HCT116 (cell line): ENCODE measurements at regions not wholly inside any gene's neighbourhood (a gene's known extent, or its start where the extent isn't known, plus 50 kb on each side); places are given as distances from the start of the nearest gene placed in this dataset.

Experiments used
- ATAC-seq: fragments of 200-7000 bp; cut with Tn5 transposase; 2 replicates; pipeline ENCODE4 v1.9.1; 2020; ENCODE audit warnings: mild to moderate bottlenecking, moderate library complexity
- BruUV-seq: library from RNA; stranded (reverse); fragments of 400-500 nt; replicated peaks from 2 replicates; lab custom pipeline; 2021; lab: Mats Ljungman, UMichigan
- CTCF ChIA-PET: fragments of 300-600 bp; sonication (Branson Sonifier 250); formaldehyde crosslinking; loops from one replicate; lab custom pipeline; 2021; ENCODE audit warnings: antibody characterized with exemption; lab: Charles Lee
- POLR2A ChIA-PET: fragments of 300-600, 350-600 bp; sonication (Branson Sonifier 250); formaldehyde crosslinking; loops from one replicate; lab custom pipeline; 2021; ENCODE audit warnings: antibody characterized with exemption; lab: Charles Lee
- RAD21 ChIA-PET, 2 experiments: fragments of 300-600 bp; sonication (Branson Sonifier 250); formaldehyde crosslinking; loops; one replicate each; lab custom pipeline; 2023; ENCODE audit warnings: low total read pairs in 2 of 2; ENCODE audit not compliant: uncharacterized antibody in 2 of 2, unreplicated experiment in 2 of 2, low non-redundant PET in 1 of 2; lab: Charles Lee
- DNase-seq: peaks from one replicate; pipeline ENCODE4 v3.0.0-alpha.2; 2010; ENCODE audit warnings: low read depth, low spot score
- H2AFZ ChIP-seq: fragments of 200-600 bp; shearing (Covaris generic), sonication (generic); 2 replicates; pipeline ENCODE4 v1.6.1; 2017; ENCODE audit warnings: low read depth, mixed run types, mixed read lengths, antibody characterized with exemption, low read length; ENCODE audit not compliant: poor library complexity, severe bottlenecking
- H3K27ac ChIP-seq: 2 replicates; pipeline ENCODE4 v1.5.1; 2012; ENCODE audit warnings: low read depth, low read length
- H3K27me3 ChIP-seq: fragments of 200-600 bp; sonication (generic); 2 replicates; pipeline ENCODE4 v1.6.1; 2016; ENCODE audit warnings: mixed run types, low read length, mixed read lengths; ENCODE audit not compliant: insufficient read depth
- H3K36me3 ChIP-seq, 2 experiments: fragments of 200-500 bp in 1 of 2; fragments of 200-600 bp in 1 of 2; sonication (Bioruptor generic) in 1 of 2; sonication (generic) in 1 of 2; 2 replicates each; pipeline versions ENCODE4 v1.5.1 to v1.6.1; 2014 to 2016; ENCODE audit warnings: low read length in 2 of 2, inconsistent platforms in 1 of 2, mixed read lengths in 1 of 2, mixed run types in 1 of 2; ENCODE audit not compliant: insufficient read depth in 2 of 2, control insufficient read depth in 1 of 2
- H3K4me1 ChIP-seq, 2 experiments: fragments of 200-600 bp in 1 of 2; sonication (generic) in 1 of 2; 2 replicates each; pipeline versions ENCODE4 v1.5.1 to v1.6.1; 2012 to 2017; ENCODE audit warnings: low read length in 2 of 2, inconsistent platforms in 1 of 2, mild to moderate bottlenecking in 1 of 2, mixed read lengths in 1 of 2, mixed run types in 1 of 2, moderate library complexity in 1 of 2; ENCODE audit not compliant: insufficient read depth in 2 of 2, control insufficient read depth in 1 of 2
- H3K4me2 ChIP-seq: fragments of 200-600 bp; sonication (generic); 2 replicates; pipeline ENCODE4 v1.6.1; 2017; ENCODE audit warnings: mixed run types, low read length, mixed read lengths
- H3K4me3 ChIP-seq, 2 experiments: fragments of 200-600 bp in 1 of 2; sonication (generic) in 1 of 2; replicated peaks in 1 of 2; 2 replicates each; pipeline ENCODE4 v1.5.1; 2011 to 2016; ENCODE audit warnings: low read length in 2 of 2, control low read depth in 1 of 2, low read depth in 1 of 2, mild to moderate bottlenecking in 1 of 2, mixed read lengths in 1 of 2, mixed run types in 1 of 2
- H3K79me2 ChIP-seq: fragments of 200-600 bp; sonication (generic); 2 replicates; pipeline ENCODE4 v1.6.1; 2017; ENCODE audit warnings: mild to moderate bottlenecking, mixed run types, low read length, moderate library complexity, mixed read lengths; ENCODE audit not compliant: insufficient read depth
- H3K9ac ChIP-seq: fragments of 200-600 bp; sonication (generic); 2 replicates; pipeline ENCODE4 v1.6.1; 2016; ENCODE audit warnings: low read length, mixed read lengths
- H3K9me2 ChIP-seq: fragments of 200-600 bp; sonication (generic), shearing (Covaris generic); 2 replicates; pipeline ENCODE4 v1.6.1; 2017; ENCODE audit warnings: mixed run types, mild to moderate bottlenecking, moderate library complexity; ENCODE audit not compliant: insufficient read depth
- H3K9me3 ChIP-seq, 2 experiments: fragments of 200-500 bp in 1 of 2; fragments of 200-600 bp in 1 of 2; sonication (Bioruptor generic) in 1 of 2; sonication (generic) in 1 of 2; 2 replicates each; pipeline ENCODE4 v1.6.1; 2014 to 2017; ENCODE audit warnings: low read length in 2 of 2, mixed read lengths in 2 of 2, inconsistent platforms in 1 of 2, low read depth in 1 of 2, mild to moderate bottlenecking in 1 of 2, mixed run types in 1 of 2, moderate library complexity in 1 of 2; ENCODE audit not compliant: control insufficient read depth in 1 of 2, insufficient read depth in 1 of 2
- H4K20me1 ChIP-seq: fragments of 200-600 bp; sonication (generic), shearing (Covaris generic); 2 replicates; pipeline ENCODE4 v1.6.1; 2017; ENCODE audit warnings: mixed run types, mild to moderate bottlenecking, moderate library complexity; ENCODE audit not compliant: insufficient read depth
- CTCF ChIP-seq, 3 experiments: fragments of 200-600 bp in 1 of 3; sonication (generic) in 1 of 3; IDR thresholded peaks in 2 of 3; conservative IDR thresholded peaks in 1 of 3; 2 replicates each; pipeline ENCODE4 v1.5.1; 2012 to 2017; ENCODE audit warnings: low read depth in 2 of 3, low read length in 2 of 3, antibody characterized with exemption in 1 of 3, borderline replicate concordance in 1 of 3, control low read depth in 1 of 3, mild to moderate bottlenecking in 1 of 3, mixed read lengths in 1 of 3, mixed run types in 1 of 3, moderate library complexity in 1 of 3; ENCODE audit not compliant: insufficient read depth in 1 of 3
- ELF1 ChIP-seq: IDR thresholded peaks from 2 replicates; pipeline ENCODE4 v1.6.1; 2012; ENCODE audit warnings: low read depth, borderline replicate concordance
- EZH2phosphoT487 ChIP-seq: fragments of 200-600 bp; IDR thresholded peaks from 2 replicates; pipeline ENCODE4 v1.6.1; 2018; ENCODE audit warnings: antibody characterized with exemption, borderline replicate concordance
- POLR2A ChIP-seq: IDR thresholded peaks from 2 replicates; pipeline ENCODE4 v1.7.0; 2011; ENCODE audit warnings: borderline replicate concordance; ENCODE audit not compliant: insufficient read depth, insufficient read length; ENCODE audit errors: extremely low read depth
- POLR2AphosphoS5 ChIP-seq: IDR thresholded peaks from 2 replicates; pipeline ENCODE4 v1.6.1; 2011; ENCODE audit warnings: mild to moderate bottlenecking, low read depth, low read length, moderate library complexity
- RAD21 ChIP-seq: IDR thresholded peaks from 2 replicates; pipeline ENCODE4 v1.6.1; 2012; ENCODE audit warnings: low read depth, mild to moderate bottlenecking
- SP1 ChIP-seq: IDR thresholded peaks from 2 replicates; pipeline ENCODE4 v1.6.1; 2012; ENCODE audit warnings: low read depth
- TCF7L2 ChIP-seq: IDR thresholded peaks from 2 replicates; pipeline ENCODE4 v1.7.0; 2011; ENCODE audit warnings: borderline replicate concordance, inconsistent platforms; ENCODE audit not compliant: insufficient read depth, insufficient read length; ENCODE audit errors: extremely low read depth
- YY1 ChIP-seq: IDR thresholded peaks from 2 replicates; pipeline ENCODE4 v1.6.1; 2011; ENCODE audit warnings: low read length, low read depth, moderate library complexity, mild to moderate bottlenecking; ENCODE audit not compliant: insufficient replicate concordance; ENCODE audit errors: extremely low read depth
- ZBTB33 ChIP-seq: IDR thresholded peaks from 2 replicates; pipeline ENCODE4 v1.6.1; 2011; ENCODE audit warnings: mild to moderate bottlenecking, low read length, moderate library complexity; ENCODE audit not compliant: insufficient replicate concordance; ENCODE audit errors: extremely low read depth
- ZFX ChIP-seq: fragments of 450-650 bp; IDR thresholded peaks from 2 replicates; pipeline ENCODE4 v1.6.1; 2017
- intact Hi-C: fragments of 100-400 bp; cut with micrococcal nuclease; formaldehyde crosslinking; loops from 2 replicates; pipeline ENCODE4 v1.10.0; 2022

- DNase-seq (no peak), ATAC-seq (no peak)
- TF ChIP-seq CTCF (IDR thresholded peaks at IDR 0.05 in 2 of 3, conservative IDR thresholded peaks at IDR 0.05 in 1 of 3; ENCODE audit: borderline replicate concordance in 1 of 3, insufficient read depth in 1 of 3, low read depth in 2 of 3, low read length in 2 of 3): no peak
- no peak for TF ChIP-seq TCF7L2
- no peak for TF ChIP-seq ELF1
- no peak for TF ChIP-seq SP1
- no peak for TF ChIP-seq POLR2A
- TF ChIP-seq POLR2AphosphoS5: no peak
- no peak for TF ChIP-seq YY1
- TF ChIP-seq ZBTB33: no peak
- TF ChIP-seq ZFX: no peak
- TF ChIP-seq RAD21: no peak
- no peak for TF ChIP-seq EZH2phosphoT487
- H3K9ac ChIP-seq: no peak overlapping the region
- no peaks in the 10 kb centered on the region for H4K20me1 ChIP-seq
- no peaks in the 10 kb centered on the region for H3K27me3 ChIP-seq
- ChIA-PET POLR2A (no interaction called here), RAD21 (no interaction called here), CTCF (no interaction called here)
- intact Hi-C loops: no loop called here
- H2AFZ ChIP-seq: no peak overlapping the region
- H3K27ac ChIP-seq: no peak overlapping the region
- H3K4me2 ChIP-seq: no peak overlapping the region
- H3K4me3 ChIP-seq: no peak overlapping the region
- no peaks in the 10 kb centered on the region for H3K79me2 ChIP-seq
- no peaks in the 10 kb centered on the region for H3K9me3 ChIP-seq
- no TSS peak for BruUV-seq
- no peaks in the 10 kb centered on the region for H3K4me1 ChIP-seq
- no peaks in the 10 kb centered on the region for H3K36me3 ChIP-seq
- no peaks in the 10 kb centered on the region for H3K9me2 ChIP-seq
Measured at GRCh38 chr5:117394506-117395157, 820.0 kb upstream of the SEMA6A start.
